ENCODE measurements at regions not wholly inside any gene's neighbourhood (a gene's known extent, or its start where the extent isn't known, plus 50 kb on each side); places are given as distances from the start of the nearest gene placed in this dataset.

DNA sequence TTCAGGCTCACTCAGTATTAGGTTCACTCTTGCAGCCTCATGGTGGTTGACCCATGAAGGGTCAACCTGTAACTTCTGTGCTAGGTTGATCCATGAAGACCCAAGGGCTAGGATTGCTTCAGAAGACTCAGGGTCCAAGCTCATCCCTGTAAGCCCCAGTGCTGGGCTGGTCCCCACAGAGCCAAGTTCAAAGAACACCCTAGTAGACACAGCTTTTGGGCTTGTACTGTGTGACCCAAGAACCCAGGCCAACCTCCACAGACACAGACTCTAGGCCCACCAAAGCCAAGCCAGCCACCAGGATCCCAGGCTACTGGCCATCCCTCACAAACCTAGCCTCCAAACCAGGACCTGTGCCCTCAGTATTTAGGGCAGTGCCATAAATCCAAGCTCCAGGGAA is 1020.6 kb downstream of the SLC16A7 start:
- Histone ChIP-seq H3K27ac (ENCODE audit: low read depth, low read length, poor library complexity, severe bottlenecking) (no peak overlapping the region), H3K4me2 (ENCODE audit: low read length) (no peak overlapping the region), H2AFZ (ENCODE audit: low read length) (no peak overlapping the region), H4K20me1 (ENCODE audit: insufficient read depth, low read length) (no peaks in the 10 kb centered on the region), H3K36me3 (ENCODE audit: insufficient read depth, low read length) (no peaks in the 10 kb centered on the region), H3K4me1 (ENCODE audit: insufficient read depth, low read length, poor library complexity, severe bottlenecking) (no peaks in the 10 kb centered on the region), H3K4me3 (ENCODE audit: low read depth, low read length, poor library complexity, severe bottlenecking) (no peak overlapping the region), H3K9me3 (ENCODE audit: low read length) (no peaks in the 10 kb centered on the region), H3K9me2 (ENCODE audit: insufficient read depth, low read length) (no peaks in the 10 kb centered on the region), H3K79me2 (ENCODE audit: insufficient read depth, low read depth, low read length) (no peaks in the 10 kb centered on the region)
- intact Hi-C loops (cut with micrococcal nuclease; ENCODE audit: unreplicated experiment) = no loop called here
- ChIA-PET POLR2A (no interaction called here), CTCF (ENCODE audit: unreplicated experiment) (no interaction called here)
- no peak for DNase-seq (ENCODE audit: low spot score)
- BruUV-seq (replicated peaks) = no TSS peak
- TF ChIP-seq EZH2phosphoT487 (IDR thresholded peaks at IDR 0.05; ENCODE audit: borderline replicate concordance, low read depth, low read length) = no peak
- TF ChIP-seq, protein P1, sequence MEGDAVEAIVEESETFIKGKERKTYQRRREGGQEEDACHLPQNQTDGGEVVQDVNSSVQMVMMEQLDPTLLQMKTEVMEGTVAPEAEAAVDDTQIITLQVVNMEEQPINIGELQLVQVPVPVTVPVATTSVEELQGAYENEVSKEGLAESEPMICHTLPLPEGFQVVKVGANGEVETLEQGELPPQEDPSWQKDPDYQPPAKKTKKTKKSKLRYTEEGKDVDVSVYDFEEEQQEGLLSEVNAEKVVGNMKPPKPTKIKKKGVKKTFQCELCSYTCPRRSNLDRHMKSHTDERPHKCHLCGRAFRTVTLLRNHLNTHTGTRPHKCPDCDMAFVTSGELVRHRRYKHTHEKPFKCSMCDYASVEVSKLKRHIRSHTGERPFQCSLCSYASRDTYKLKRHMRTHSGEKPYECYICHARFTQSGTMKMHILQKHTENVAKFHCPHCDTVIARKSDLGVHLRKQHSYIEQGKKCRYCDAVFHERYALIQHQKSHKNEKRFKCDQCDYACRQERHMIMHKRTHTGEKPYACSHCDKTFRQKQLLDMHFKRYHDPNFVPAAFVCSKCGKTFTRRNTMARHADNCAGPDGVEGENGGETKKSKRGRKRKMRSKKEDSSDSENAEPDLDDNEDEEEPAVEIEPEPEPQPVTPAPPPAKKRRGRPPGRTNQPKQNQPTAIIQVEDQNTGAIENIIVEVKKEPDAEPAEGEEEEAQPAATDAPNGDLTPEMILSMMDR (conservative IDR thresholded peaks at IDR 0.05; ENCODE audit: low read length) = no peak

DNA sequence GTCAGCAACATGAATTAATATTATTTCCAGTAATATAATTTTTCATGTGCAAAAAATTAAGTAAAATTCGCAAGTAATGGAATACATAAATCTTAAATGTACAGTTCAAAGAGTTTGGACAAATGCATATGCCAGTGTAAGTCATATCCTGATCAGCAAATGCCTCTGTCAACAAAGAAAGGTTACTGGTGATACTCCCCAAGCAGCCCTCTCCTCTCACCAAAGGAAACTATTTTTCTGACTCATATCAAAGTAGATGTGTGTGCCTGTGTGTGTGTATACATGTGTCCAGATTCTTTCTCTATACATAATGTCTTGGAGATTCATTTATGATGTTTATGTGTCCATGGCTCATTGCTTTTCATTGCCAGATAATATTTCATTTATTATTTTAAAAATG is 1035.0 kb downstream of the SLC16A7 start:
- DNase-seq (ENCODE audit: low spot score) = no peak
- POLR2A ChIA-PET = no interaction called here
- H3K27ac ChIP-seq (ENCODE audit: low read depth, low read length, poor library complexity, severe bottlenecking) = no peak overlapping the region
- no TSS peak for BruUV-seq (replicated peaks)
- H3K4me3 ChIP-seq (ENCODE audit: low read depth, low read length, poor library complexity, severe bottlenecking) = no peak overlapping the region
- H2AFZ ChIP-seq (ENCODE audit: low read length) = no peak overlapping the region
- CTCF ChIA-PET (ENCODE audit: unreplicated experiment) = no interaction called here
- no peaks in the 10 kb centered on the region; the same call in 1 of the 2 replicates for H3K9me2 ChIP-seq (ENCODE audit: insufficient read depth, low read length)
- intact Hi-C loops (cut with micrococcal nuclease; ENCODE audit: unreplicated experiment) = no loop called here
- H4K20me1 ChIP-seq (ENCODE audit: insufficient read depth, low read length) = no peaks in the 10 kb centered on the region
- TF ChIP-seq EZH2phosphoT487 (IDR thresholded peaks at IDR 0.05; ENCODE audit: borderline replicate concordance, low read depth, low read length) = no peak
- TF ChIP-seq, protein P1 (conservative IDR thresholded peaks at IDR 0.05; ENCODE audit: low read length) = no peak
- no peaks in the 10 kb centered on the region for H3K79me2 ChIP-seq (ENCODE audit: insufficient read depth, low read depth, low read length)
- H3K9me3 ChIP-seq (ENCODE audit: low read length) = no peaks in the 10 kb centered on the region
- H3K4me2 ChIP-seq (ENCODE audit: low read length) = no peak overlapping the region
- H3K4me1 ChIP-seq (ENCODE audit: insufficient read depth, low read length, poor library complexity, severe bottlenecking) = no peaks in the 10 kb centered on the region
- no peaks in the 10 kb centered on the region for H3K36me3 ChIP-seq (ENCODE audit: insufficient read depth, low read length)

DNA sequence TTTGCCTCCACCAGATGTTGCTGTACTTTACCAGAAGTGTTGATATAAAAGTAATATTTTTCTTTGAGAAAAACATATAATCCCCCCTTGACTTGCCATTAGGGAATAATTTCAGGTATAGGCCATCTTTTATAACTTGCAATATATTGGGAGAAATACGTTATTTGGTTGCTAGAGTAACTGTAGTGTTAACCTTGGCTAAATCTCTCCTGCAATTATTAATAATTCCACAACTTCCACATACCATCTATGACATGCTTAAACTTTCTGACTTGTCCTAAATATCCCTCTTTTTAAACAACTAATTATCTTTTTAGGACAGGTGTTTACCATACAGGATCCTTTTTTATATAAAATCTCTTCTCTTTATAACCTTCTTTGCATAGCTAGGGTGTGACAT is 1048.2 kb downstream of the SLC16A7 start:
- no TSS peak for BruUV-seq (replicated peaks)
- no peak overlapping the region for H3K4me2 ChIP-seq (ENCODE audit: low read length)
- ChIA-PET POLR2A (no interaction called here), CTCF (ENCODE audit: unreplicated experiment) (no interaction called here)
- no peaks in the 10 kb centered on the region for H3K36me3 ChIP-seq (ENCODE audit: insufficient read depth, low read length)
- no peak overlapping the region for H3K27ac ChIP-seq (ENCODE audit: low read depth, low read length, poor library complexity, severe bottlenecking)
- intact Hi-C loops (cut with micrococcal nuclease; ENCODE audit: unreplicated experiment) = no loop called here
- H3K4me1 ChIP-seq (ENCODE audit: insufficient read depth, low read length, poor library complexity, severe bottlenecking) = no peaks in the 10 kb centered on the region
- no peak overlapping the region for H3K4me3 ChIP-seq (ENCODE audit: low read depth, low read length, poor library complexity, severe bottlenecking)
- no peaks in the 10 kb centered on the region for H3K79me2 ChIP-seq (ENCODE audit: insufficient read depth, low read depth, low read length)
- no peak overlapping the region for H2AFZ ChIP-seq (ENCODE audit: low read length)
- TF ChIP-seq EZH2phosphoT487 (IDR thresholded peaks at IDR 0.05; ENCODE audit: borderline replicate concordance, low read depth, low read length) = no peak
- TF ChIP-seq, protein P1 (conservative IDR thresholded peaks at IDR 0.05; ENCODE audit: low read length) = peak; percentile 41; the same call in 1 of the 2 replicates
- no peaks in the 10 kb centered on the region for H4K20me1 ChIP-seq (ENCODE audit: insufficient read depth, low read length)
- no peaks in the 10 kb centered on the region for H3K9me2 ChIP-seq (ENCODE audit: insufficient read depth, low read length)
- peak; percentile 9 for DNase-seq (ENCODE audit: low spot score)
- peaks cover 7% of the 10 kb centered on the region; the same call in 1 of the 2 replicates for H3K9me3 ChIP-seq (ENCODE audit: low read length)

All from OCI-LY7 (cell line).